NCI-H748 treated with DMSO at 0.1 percent for 48 hours (cell line): ENCODE measurements at regions not wholly inside any gene's neighbourhood (a gene's known extent, or its start where the extent isn't known, plus 50 kb on each side); places are given as distances from the start of the nearest gene placed in this dataset.

Experiments
- DNase-seq: peaks from one replicate; lab custom pipeline; 2025; lab: John Stamatoyannopoulos, UW

DNA sequence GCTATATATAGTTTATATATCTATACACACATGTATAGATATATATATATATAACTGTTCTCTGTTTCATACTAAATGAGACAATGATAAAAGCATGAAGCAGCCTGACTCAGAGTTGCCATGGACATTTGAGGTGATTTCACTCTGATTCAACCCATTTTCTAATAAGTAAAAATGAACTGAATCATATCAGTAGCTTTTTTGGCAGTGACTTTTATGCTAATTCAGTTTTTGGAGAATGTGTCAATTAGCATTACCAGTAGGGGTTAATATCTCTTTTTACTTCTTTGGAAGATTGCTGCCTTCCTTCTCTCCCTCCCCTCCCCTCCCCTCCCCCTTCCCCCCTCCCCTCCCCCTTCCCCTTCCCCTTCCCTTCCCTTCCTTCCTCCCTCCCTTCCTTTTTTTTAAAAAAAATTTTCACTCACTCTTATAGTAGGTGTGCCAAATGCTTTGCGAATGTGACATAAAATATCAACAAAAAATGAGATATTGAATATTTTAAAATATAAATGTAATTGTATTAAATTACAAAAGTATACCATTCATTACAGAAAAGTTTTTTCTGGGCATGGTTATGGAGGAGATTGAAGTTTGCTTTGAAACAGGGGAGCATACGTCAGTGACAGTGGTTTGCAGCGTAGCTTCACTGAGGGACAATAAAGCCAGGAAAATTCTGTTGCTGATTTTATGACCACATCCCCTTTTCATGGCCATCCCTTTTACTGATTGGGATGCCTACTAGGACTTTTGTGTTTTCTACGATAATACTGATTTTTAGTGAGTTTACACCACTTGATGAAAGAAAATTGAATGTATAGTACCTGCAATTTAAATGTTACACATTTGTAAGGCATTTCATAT, 64.0 kb upstream of the KLF6 start:
- DNase-seq = no peak

DNA sequence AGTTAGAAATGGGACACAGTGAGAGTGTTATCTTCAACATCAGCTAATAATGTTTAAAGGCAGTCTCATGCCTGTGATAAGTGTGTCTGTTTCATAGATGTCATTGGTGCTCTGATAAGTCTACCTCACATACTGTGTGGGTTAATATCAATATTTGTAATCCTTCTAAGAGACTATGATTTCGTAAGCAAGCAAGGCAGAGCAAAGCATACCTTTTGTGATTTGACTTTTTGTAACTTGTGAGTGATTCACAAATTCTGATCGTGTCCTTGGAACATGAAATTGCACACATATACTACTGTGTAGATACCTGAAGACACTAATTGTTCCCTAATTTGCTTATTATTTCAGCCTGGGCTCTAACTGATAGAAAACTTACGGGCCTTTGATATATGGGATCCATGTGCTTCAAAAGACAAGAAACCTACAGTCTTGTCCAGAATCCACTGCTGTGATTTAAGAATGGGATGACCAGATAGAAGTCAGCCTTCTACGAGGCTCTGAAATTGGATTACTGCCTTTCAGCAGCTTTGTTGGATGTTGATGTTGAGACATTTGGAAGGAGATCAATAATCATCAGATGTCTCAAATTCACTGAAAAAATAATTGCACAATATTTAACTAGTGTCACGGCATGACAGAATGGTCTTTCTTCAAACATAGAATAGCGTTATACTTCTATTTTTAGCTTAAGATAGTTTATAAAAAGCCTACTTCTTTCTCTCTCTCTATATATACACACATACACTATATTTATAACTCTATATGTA, 63.2 kb upstream of the KLF6 start:
- DNase-seq = no peak

DNA sequence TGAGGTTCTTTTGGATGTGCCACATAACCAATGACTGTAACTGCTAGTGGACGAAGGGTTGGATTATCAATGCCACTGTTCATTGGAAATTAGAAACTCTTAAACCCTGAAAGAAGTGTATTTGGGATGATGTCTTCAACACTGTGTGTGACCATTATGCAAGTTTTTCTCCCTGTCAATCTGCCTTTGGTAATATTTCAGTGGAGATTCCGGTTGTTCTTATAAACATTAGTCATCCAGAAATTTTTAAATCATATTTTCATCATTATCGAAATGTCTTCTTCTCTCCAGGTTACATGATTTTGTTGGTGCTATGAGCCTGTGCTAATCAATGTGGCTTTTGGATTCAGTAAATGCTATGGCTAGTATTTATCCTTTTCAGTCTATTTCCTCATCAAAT, 61.7 kb upstream of the KLF6 start:
- no peak for DNase-seq

DNA sequence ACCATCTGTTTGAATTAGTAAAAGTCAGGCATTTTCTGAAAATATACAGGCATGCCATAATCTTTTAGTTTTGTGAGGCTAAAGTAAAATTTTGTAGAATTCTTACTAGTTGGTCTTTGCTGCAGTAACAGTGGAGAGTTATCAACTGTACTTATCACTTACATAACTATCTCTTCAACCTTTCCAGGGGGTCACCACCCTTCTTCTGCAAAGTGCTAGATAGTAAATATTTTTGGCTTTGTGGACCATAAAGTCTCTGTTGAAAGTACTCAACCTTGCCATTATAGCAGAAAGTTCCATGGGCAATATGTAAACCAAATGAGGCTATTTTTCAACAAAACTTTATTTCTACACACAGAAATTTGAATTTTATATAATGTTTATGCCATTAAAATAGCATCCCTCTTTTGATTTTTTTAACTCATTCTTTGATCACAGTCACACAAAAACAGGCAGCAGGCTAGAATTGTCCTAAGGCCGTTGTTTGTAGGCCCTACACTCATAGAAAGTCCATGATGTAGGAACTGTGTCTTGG, 59.5 kb upstream of the KLF6 start:
- no peak for DNase-seq

DNA sequence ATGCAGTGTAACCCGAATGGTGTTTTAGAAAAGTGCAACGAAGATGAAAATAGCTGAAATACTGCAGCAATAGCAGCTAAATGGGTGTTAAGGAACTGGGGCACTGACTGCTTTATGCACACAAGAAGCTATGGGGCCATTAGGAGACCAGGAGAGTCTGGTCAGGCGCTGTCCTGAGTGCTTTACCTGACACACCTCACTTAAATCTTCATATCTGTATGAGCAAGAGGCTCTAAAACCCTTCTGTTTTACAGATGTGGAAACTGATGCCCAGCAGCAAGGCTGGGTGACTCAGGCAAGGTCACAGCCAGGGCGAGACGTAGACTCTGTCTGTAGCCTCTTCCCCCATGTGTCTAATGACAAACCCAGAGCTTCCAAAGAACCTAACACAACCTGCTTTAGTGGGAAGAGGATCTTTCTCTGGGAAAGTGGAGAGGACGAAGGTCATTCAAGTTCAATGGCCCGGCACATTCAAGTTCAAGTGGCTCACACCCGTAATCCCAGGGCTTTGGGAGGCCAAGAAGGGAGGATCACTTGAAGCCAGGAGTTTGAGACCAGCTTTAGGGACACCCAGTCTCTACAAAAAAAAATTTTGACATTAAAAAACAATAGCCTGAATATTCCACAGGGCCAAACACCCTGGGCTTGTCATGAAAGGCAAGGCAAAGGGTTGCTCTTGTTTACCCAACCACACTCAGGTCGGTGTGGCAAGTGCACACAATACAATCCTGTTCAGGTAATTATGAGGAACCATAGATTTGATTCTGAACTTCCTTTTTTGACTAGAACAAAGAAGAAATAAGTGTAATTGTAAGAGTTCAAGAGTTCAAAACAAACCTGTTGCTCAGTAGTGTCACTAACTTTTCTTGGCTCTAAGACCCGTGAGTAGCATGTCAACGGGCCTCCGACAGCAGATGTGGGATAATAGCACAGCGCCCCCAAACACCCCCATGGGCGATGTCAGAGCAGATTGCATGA, 53.7 kb upstream of the KLF6 start:
- no peak for DNase-seq

DNA sequence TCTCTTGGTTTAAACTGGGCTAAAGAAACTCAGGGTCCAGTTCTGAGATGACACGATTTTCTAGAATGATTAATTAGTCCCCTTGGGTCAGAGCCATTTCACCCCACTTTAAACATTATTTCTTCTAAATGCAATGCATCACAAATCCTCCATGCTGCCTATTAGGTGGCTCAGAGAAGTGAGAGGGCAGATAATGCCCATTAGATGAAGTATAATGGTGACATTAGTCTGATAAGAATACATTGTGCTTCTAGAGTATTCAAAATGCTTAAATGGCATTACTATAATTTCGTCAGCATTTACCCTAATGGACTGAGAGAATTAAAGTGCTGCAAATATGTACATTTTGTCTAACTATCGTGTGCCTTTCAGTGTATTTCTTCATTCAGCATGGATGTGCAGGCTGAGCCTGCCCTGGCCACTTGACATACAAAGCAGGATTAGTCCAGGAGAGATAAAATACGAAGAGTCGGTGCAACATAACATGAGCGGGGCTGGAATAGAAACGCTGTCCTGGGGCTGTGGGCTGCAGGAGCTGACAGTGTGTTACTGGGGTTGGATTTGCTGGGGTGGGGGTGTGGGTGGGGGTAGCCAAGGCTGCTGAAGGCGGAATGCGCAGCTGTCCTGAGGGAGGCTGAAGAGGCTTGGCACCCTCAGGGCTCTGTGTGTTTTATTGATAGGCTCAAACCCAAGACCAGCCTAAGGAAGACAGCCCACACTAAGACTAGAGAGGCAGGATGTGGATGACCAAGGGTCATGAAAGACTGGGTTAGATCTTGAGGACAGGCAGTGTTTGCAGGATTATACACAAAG, 52.8 kb upstream of the KLF6 start:
- no peak for DNase-seq

DNA sequence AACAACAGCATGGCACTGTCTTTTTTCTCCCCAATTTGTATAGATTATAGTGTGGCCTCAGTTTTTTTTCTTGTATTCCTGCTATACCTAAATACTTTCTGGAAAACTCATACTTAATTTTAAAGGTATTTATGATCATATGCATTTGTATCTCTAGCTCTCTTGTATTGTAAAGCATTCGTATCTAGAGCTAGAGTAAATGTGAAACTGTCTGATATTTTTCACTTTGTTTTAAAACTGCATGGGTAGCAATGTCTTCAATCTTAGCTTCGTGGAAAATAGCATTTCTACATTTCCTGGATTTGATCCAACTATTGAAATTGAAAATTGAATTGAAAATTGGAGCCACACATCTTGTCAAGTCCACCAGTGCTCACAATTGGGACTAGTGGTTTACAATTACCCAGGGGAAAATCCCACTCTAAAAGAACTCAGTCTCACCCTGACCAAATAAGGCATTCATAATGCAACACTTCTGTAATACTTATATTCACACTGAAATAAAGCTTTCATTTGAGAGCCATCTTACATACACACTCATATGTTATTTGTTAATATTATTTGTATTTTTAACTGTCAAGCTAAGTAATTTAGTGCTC, 51.3 kb upstream of the KLF6 start:
- DNase-seq = no peak

DNA sequence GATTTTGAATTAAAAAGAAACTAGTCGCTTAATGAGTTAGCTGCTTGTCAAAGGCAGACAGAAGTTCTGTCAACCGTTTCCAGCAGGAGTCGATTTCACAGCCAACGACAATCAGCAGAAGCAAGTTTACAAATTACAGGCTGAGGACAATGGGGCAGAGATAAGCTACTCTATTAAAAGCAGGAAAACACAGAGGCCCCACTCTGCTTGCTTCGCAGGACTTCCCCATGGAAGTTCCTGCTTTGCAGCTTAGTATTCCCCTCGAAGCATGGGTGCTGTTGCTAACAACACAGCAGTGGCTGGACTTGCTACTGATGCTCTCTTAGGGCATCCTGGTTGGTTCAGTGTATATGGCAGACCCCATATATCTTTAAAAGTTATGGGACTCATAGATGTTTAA, 50.8 kb upstream of the KLF6 start:
- DNase-seq = no peak

DNA sequence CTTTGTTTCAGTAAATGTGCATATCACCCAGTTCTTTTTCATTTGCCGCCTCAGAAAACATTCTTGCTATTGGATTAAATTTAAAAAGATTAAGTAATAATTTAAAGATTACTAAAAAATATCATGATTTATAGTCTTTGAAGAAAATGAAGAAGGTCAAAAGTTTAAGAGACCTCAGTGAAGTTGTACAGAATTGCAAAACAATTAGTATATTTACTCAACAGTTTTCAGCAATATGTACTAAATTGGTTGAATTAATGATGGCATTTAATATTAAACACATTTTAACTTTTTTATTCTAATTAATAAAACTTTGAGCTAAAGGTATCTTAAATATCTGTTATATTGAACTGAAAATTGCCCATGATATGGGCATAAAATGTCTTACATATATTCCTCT, 49.9 kb upstream of the KLF6 start:
- no peak for DNase-seq
